Uterus (tissue), 3 donors: ENCODE measurements at regions not wholly inside any gene's neighbourhood (a gene's known extent, or its start where the extent isn't known, plus 50 kb on each side); places are given as distances from the start of the nearest gene placed in this dataset.
A peak's percentile ranks its signal among the peaks of the same experiment; 100 is the strongest.

Experiments
- DNase-seq, 2 donors: peaks; one replicate each; pipeline ENCODE4 v3.0.0-alpha.2; 2019 to 2020
- H3K27ac ChIP-seq, 2 donors: fragments of 200-600 bp; sonication (generic); 1 replicate in 1 of 2; 2 replicates in 1 of 2; pipeline ENCODE4 v1.5.1; 2016 to 2018
- H3K27me3 ChIP-seq, 2 donors: fragments of 200-600 bp; sonication (generic); one replicate each; pipeline ENCODE4 v1.5.1; 2018 to 2019; ENCODE audit warnings: control low read depth in 1 of 2
- H3K36me3 ChIP-seq, 2 donors: fragments of 200-600 bp; sonication (generic); one replicate each; pipeline ENCODE4 v1.5.1; 2019; ENCODE audit warnings: control low read depth in 1 of 2
- H3K4me1 ChIP-seq, 2 donors: fragments of 200-600 bp; sonication (generic); one replicate each; pipeline ENCODE4 v1.5.1; 2018 to 2019; ENCODE audit warnings: control low read depth in 1 of 2
- H3K4me3 ChIP-seq, 2 donors: fragments of 200-600 bp; sonication (generic); 1 replicate in 1 of 2; 2 replicates in 1 of 2; pipeline ENCODE4 v1.5.1; 2018 to 2019; ENCODE audit warnings: mild to moderate bottlenecking in 1 of 2
- H3K9me3 ChIP-seq, 2 donors: fragments of 200-600 bp; sonication (generic); one replicate each; pipeline ENCODE4 v1.5.1; 2019; ENCODE audit warnings: control low read depth in 1 of 2
- CTCF ChIP-seq, 4 experiments: fragments of 200-600 bp in 2 of 4; fragments of 450-650 bp in 2 of 4; sonication (generic) in 2 of 4; IDR thresholded peaks; one replicate each; pipeline ENCODE4 v1.5.1; 2016 to 2019; ENCODE audit warnings: antibody characterized with exemption in 4 of 4, mild to moderate bottlenecking in 2 of 4, moderate library complexity in 1 of 4
- POLR2A ChIP-seq, 2 donors: fragments of 450-650 bp; IDR thresholded peaks; one replicate each; pipeline ENCODE4 v1.6.1; 2016; ENCODE audit warnings: antibody characterized with exemption in 2 of 2, mild to moderate bottlenecking in 1 of 2, moderate library complexity in 1 of 2
- intact Hi-C: fragments of 100-400 bp; cut with DNase I; formaldehyde crosslinking; loops from one replicate; pipeline ENCODE4 v1.15.1; 2023; ENCODE audit warnings: low total_unique reads
- donor health status: DM: yes; HTN: yes; CAD: no.

- H3K4me1 ChIP-seq: peaks cover 0 to 7% of the 10 kb centered on the region in 2 donors
- intact Hi-C loops: no loop called here
- H3K27me3 ChIP-seq: no peaks in the 10 kb centered on the region
- no peak overlapping the region for H3K4me3 ChIP-seq
- no peak for TF ChIP-seq POLR2A (IDR thresholded peaks at IDR 0.05)
- TF ChIP-seq CTCF (IDR thresholded peaks at IDR 0.05): no peak
- DNase-seq: peak in 1 of 2 donors; percentile 5
- H3K36me3 ChIP-seq: no peaks in the 10 kb centered on the region
- H3K27ac ChIP-seq: no peak overlapping the region
- no peaks in the 10 kb centered on the region for H3K9me3 ChIP-seq
Measured at GRCh38 chr2:241924069-241924908, 54.8 kb downstream of the RTP5 start.

- peak in 1 of 2 donors; percentile 11 for DNase-seq
- Histone ChIP-seq H3K4me3 (no peak overlapping the region), H3K36me3 (no peaks in the 10 kb centered on the region), H3K9me3 (no peaks in the 10 kb centered on the region), H3K27me3 (no peaks in the 10 kb centered on the region), H3K4me1 (peaks cover 0 to 7% of the 10 kb centered on the region in 2 donors), H3K27ac (no peak overlapping the region)
- intact Hi-C loops: no loop called here
- TF ChIP-seq CTCF (IDR thresholded peaks at IDR 0.05): no peak
- TF ChIP-seq POLR2A (IDR thresholded peaks at IDR 0.05): no peak
Measured at GRCh38 chr2:241924909-241925250, 55.4 kb downstream of the RTP5 start.

- Histone ChIP-seq H3K4me1 (peaks cover 0 to 7% of the 10 kb centered on the region in 2 donors), H3K27ac (peak overlapping the region in 1 of 2 donors; percentile 40), H3K9me3 (no peaks in the 10 kb centered on the region), H3K27me3 (no peaks in the 10 kb centered on the region), H3K36me3 (no peaks in the 10 kb centered on the region), H3K4me3 (no peak overlapping the region)
- TF ChIP-seq CTCF (IDR thresholded peaks at IDR 0.05): no peak
- no peak for TF ChIP-seq POLR2A (IDR thresholded peaks at IDR 0.05)
- intact Hi-C loops: no loop called here
- peak in 1 of 2 donors; percentile 11 for DNase-seq
Measured at GRCh38 chr2:241925277-241925676, 55.7 kb downstream of the RTP5 start.

- no peaks in the 10 kb centered on the region for H3K27me3 ChIP-seq
- peak overlapping the region; percentile 19 to 40 for H3K27ac ChIP-seq
- intact Hi-C loops: no loop called here
- peak in 1 of 2 donors; percentile 15 for DNase-seq
- TF ChIP-seq POLR2A (IDR thresholded peaks at IDR 0.05) (no peak), CTCF (IDR thresholded peaks at IDR 0.05) (no peak)
- no peak overlapping the region for H3K4me3 ChIP-seq
- peaks cover 0 to 7% of the 10 kb centered on the region in 2 donors for H3K4me1 ChIP-seq
- no peaks in the 10 kb centered on the region for H3K9me3 ChIP-seq
- no peaks in the 10 kb centered on the region for H3K36me3 ChIP-seq
Measured at GRCh38 chr2:241925821-241926441, 56.4 kb downstream of the RTP5 start.
